ENCODE measurements at regions not wholly inside any gene's neighbourhood (a gene's known extent, or its start where the extent isn't known, plus 50 kb on each side); places are given as distances from the start of the nearest gene placed in this dataset.

GRCh38 chr17:6340708-6341107 lies 94.2 kb downstream of the AIPL1 start:
- ChIA-PET CTCF (no interaction called here), POLR2A (no interaction called here)
- DNase-seq = no peak
- Mint-ChIP-seq H3K36me3 (ENCODE audit: low read depth) (no peaks in the 10 kb centered on the region), H3K27ac (no peak overlapping the region), H3K4me3 (no peak overlapping the region), H3K4me1 (ENCODE audit: low read depth) (no peaks in the 10 kb centered on the region), H3K27me3 (peaks cover 16% of the 10 kb centered on the region), H3K9me3 (no peaks in the 10 kb centered on the region)
- Histone ChIP-seq H3K4me3 (ENCODE audit: low read length) (no peak overlapping the region), H3K27me3 (ENCODE audit: control insufficient read depth in 1 of 2, insufficient read depth in 2 of 2, low read length in 2 of 2) (peaks cover 0 to 3% of the 10 kb centered on the region in 2 experiments), H3K27ac (ENCODE audit: low read depth in 1 of 2, low read length in 2 of 2) (no peak overlapping the region), H3K4me1 (ENCODE audit: insufficient read depth, low read length) (no peaks in the 10 kb centered on the region), H3K36me3 (ENCODE audit: insufficient read depth, low read length) (no peaks in the 10 kb centered on the region), H3K9me3 (ENCODE audit: control insufficient read depth in 1 of 2, insufficient read depth in 1 of 2, low read length in 2 of 2) (no peaks in the 10 kb centered on the region)
- ATAC-seq (ENCODE audit: poor library complexity) = no peak
- intact Hi-C loops (cut with DNase I, micrococcal nuclease) = no loop called here
- no peak for TF ChIP-seq CTCF (IDR thresholded peaks at IDR 0.05)

DNA sequence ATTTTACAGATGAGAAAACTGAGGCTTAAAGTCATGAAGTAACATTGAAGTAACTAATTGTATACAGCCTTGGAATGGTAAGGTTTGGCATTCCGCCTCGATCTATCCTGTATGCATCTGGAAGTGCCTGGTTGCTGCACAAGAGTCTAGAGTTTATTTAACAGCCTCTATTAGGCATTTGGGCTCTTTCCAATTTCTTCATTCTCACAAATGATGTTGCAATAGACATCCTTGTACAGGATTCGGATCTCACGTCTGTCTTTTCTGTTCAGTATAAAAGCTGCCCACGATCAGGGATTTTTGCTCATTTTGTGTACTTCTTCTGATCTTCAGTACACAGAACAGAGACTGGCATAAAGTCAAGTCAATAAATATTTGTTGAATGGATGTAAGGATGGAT lies 100.5 kb downstream of the AIPL1 start:
- Mint-ChIP-seq H3K4me3 (no peak overlapping the region), H3K27ac (no peak overlapping the region), H3K9me3 (no peaks in the 10 kb centered on the region), H3K36me3 (ENCODE audit: low read depth) (no peaks in the 10 kb centered on the region), H3K4me1 (ENCODE audit: low read depth) (no peaks in the 10 kb centered on the region), H3K27me3 (peaks cover 26% of the 10 kb centered on the region)
- Histone ChIP-seq H3K27me3 (ENCODE audit: control insufficient read depth in 1 of 2, insufficient read depth in 2 of 2, low read length in 2 of 2) (peaks cover 0 to 2% of the 10 kb centered on the region in 2 experiments), H3K9me3 (ENCODE audit: control insufficient read depth in 1 of 2, insufficient read depth in 1 of 2, low read length in 2 of 2) (no peaks in the 10 kb centered on the region), H3K4me3 (ENCODE audit: low read length) (no peak overlapping the region), H3K27ac (ENCODE audit: low read depth in 1 of 2, low read length in 2 of 2) (no peak overlapping the region), H3K4me1 (ENCODE audit: insufficient read depth, low read length) (no peaks in the 10 kb centered on the region), H3K36me3 (ENCODE audit: insufficient read depth, low read length) (no peaks in the 10 kb centered on the region)
- ATAC-seq (ENCODE audit: poor library complexity) (no peak), DNase-seq (no peak)
- POLR2A ChIA-PET = no interaction called here
- no peak for TF ChIP-seq CTCF (IDR thresholded peaks at IDR 0.05)
- CTCF ChIA-PET = no interaction called here
- intact Hi-C loops (cut with DNase I, micrococcal nuclease) = no loop called here

GRCh38 chr17:6330936-6331335 lies 104.0 kb downstream of the AIPL1 start:
- H3K36me3 Mint-ChIP-seq (ENCODE audit: low read depth) = no peaks in the 10 kb centered on the region
- ChIA-PET CTCF (no interaction called here), POLR2A (no interaction called here)
- intact Hi-C loops (cut with DNase I, micrococcal nuclease) = no loop called here
- H3K27me3 ChIP-seq (ENCODE audit: control insufficient read depth in 1 of 2, insufficient read depth in 2 of 2, low read length in 2 of 2) = peaks cover 2 to 8% of the 10 kb centered on the region in 2 experiments
- no peak overlapping the region for H3K27ac ChIP-seq (ENCODE audit: low read depth in 1 of 2, low read length in 2 of 2)
- no peak overlapping the region for H3K4me3 Mint-ChIP-seq
- ATAC-seq (ENCODE audit: poor library complexity) (no peak), DNase-seq (no peak)
- H3K4me1 ChIP-seq (ENCODE audit: insufficient read depth, low read length) = no peaks in the 10 kb centered on the region
- no peaks in the 10 kb centered on the region for H3K4me1 Mint-ChIP-seq (ENCODE audit: low read depth)
- no peak overlapping the region for H3K27ac Mint-ChIP-seq
- no peaks in the 10 kb centered on the region for H3K9me3 ChIP-seq (ENCODE audit: control insufficient read depth in 1 of 2, insufficient read depth in 1 of 2, low read length in 2 of 2)
- H3K4me3 ChIP-seq (ENCODE audit: low read length) = no peak overlapping the region
- no peaks in the 10 kb centered on the region for H3K9me3 Mint-ChIP-seq
- no peaks in the 10 kb centered on the region for H3K36me3 ChIP-seq (ENCODE audit: insufficient read depth, low read length)
- no peak for TF ChIP-seq CTCF (IDR thresholded peaks at IDR 0.05)
- H3K27me3 Mint-ChIP-seq = peaks cover 54% of the 10 kb centered on the region
